ENCODE measurements at regions not wholly inside any gene's neighbourhood (a gene's known extent, or its start where the extent isn't known, plus 50 kb on each side); places are given as distances from the start of the nearest gene placed in this dataset.

- Histone ChIP-seq H3K9me3 (no peaks in the 10 kb centered on the region), H3K27me3 (no peaks in the 10 kb centered on the region), H3K36me3 (no peaks in the 10 kb centered on the region), H3K4me1 (no peaks in the 10 kb centered on the region), H3K4me3 (no peak overlapping the region), H3K27ac (no peak overlapping the region)
- TF ChIP-seq POLR2A (IDR thresholded peaks at IDR 0.05), result no peak
- TF ChIP-seq, protein P1, sequence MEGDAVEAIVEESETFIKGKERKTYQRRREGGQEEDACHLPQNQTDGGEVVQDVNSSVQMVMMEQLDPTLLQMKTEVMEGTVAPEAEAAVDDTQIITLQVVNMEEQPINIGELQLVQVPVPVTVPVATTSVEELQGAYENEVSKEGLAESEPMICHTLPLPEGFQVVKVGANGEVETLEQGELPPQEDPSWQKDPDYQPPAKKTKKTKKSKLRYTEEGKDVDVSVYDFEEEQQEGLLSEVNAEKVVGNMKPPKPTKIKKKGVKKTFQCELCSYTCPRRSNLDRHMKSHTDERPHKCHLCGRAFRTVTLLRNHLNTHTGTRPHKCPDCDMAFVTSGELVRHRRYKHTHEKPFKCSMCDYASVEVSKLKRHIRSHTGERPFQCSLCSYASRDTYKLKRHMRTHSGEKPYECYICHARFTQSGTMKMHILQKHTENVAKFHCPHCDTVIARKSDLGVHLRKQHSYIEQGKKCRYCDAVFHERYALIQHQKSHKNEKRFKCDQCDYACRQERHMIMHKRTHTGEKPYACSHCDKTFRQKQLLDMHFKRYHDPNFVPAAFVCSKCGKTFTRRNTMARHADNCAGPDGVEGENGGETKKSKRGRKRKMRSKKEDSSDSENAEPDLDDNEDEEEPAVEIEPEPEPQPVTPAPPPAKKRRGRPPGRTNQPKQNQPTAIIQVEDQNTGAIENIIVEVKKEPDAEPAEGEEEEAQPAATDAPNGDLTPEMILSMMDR (IDR thresholded peaks at IDR 0.05), result no peak
- no peak for DNase-seq
Observed at GRCh38 chr2:157181234-157181633, 76.3 kb upstream of the GALNT5 start.

DNA sequence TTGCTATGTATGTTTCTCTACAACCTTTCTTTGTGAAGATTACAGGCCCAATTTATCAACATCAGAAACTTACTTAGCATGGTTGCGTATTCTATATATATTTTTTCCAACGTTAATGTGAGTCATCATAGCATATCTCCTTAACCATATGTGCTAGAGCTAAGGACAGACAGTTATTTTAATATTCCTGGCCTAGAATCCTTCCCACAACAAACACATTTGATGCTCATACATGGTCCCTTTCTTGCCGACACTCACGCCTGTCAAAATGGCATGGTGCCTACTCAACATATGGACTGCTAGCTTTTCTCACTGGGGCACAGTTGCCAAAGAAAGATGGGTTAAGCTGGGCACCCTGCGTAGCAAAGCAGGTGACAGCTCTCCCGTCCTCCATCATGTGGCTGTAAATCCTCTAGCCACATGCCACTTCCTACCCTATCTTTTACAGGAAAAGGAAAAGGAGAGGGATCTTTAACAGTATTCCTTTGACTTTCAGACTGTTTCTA, 75.2 kb upstream of the GALNT5 start:
- DNase-seq, result no peak
- Histone ChIP-seq H3K9me3 (no peaks in the 10 kb centered on the region), H3K4me3 (no peak overlapping the region), H3K36me3 (no peaks in the 10 kb centered on the region), H3K27me3 (no peaks in the 10 kb centered on the region), H3K27ac (peak overlapping the region in 2 of 4 donors; percentile 46 to 67), H3K4me1 (no peaks in the 10 kb centered on the region)
- TF ChIP-seq, protein P1 (IDR thresholded peaks at IDR 0.05), result no peak
- no peak for TF ChIP-seq POLR2A (IDR thresholded peaks at IDR 0.05)

DNA sequence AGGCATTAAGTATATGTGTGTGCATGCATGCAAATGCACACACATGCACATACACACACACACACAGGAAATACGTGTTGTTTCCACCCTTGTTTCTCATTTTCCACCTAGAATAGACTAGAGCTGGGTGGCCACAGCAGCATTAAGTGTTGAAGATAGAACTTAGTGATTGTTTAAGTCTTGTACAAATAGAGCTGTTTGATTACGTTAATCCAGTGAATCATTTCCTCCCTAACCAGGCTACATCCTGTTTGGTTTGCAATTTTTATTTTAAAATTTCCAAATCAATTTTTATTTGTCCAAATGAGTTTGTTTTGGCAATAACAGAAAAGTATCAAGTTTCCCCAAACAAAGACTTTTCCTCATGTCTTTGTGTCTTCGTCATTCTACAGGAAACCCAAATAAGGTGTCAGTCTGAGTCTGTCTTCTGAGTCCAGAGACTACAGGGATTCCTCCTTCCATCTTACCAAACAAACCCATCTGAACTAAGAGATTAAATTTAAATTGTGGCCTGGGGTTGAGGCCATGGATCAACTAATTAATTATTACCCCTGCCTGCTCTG, 74.6 kb upstream of the GALNT5 start:
- H3K27ac ChIP-seq, result peak overlapping the region in 2 of 4 donors; percentile 46 to 67
- no peak for TF ChIP-seq POLR2A (IDR thresholded peaks at IDR 0.05)
- TF ChIP-seq, protein P1 (IDR thresholded peaks at IDR 0.05), result no peak
- no peaks in the 10 kb centered on the region for H3K27me3 ChIP-seq
- no peak overlapping the region for H3K4me3 ChIP-seq
- H3K9me3 ChIP-seq, result no peaks in the 10 kb centered on the region
- DNase-seq, result no peak
- no peaks in the 10 kb centered on the region for H3K36me3 ChIP-seq
- H3K4me1 ChIP-seq, result no peaks in the 10 kb centered on the region

- Histone ChIP-seq H3K27ac (no peak overlapping the region), H3K27me3 (no peaks in the 10 kb centered on the region)
Observed at GRCh38 chr2:157184161-157184895, 73.2 kb upstream of the GALNT5 start.

DNA sequence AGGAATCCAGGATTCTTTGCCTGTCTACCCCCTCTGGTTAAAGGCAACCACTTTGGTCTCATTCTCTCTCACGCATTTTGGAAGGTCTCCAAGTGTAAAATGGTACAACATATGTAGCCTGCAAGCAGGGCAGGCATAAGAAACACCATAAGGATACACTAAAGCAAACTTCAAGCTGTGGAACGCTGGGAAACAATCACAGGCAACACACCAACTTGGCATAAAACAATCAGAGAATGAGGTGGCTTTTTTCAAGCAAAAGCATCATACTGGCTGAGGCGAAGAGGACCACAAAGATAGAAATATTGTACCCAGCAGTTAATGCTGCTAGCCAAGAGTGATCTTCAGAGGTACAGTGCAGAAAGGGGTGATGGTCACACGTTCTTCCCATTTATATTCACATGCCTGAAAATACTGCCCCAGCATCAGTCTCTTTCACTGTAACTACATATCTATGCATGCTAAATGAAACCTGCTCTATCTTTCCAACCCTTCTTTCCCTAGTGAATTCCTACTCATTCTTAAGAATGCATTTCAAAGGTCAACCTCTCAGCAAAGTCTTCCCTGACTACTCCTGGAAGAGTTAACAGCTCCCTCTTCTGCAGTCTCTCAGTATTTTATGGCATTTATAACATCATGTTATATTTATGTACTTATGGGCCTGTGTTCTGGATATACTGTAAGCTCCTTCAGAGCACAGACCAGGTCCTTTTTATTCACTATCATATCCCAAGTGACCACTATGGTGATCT, 71.9 kb upstream of the GALNT5 start:
- TF ChIP-seq, protein P1 (IDR thresholded peaks at IDR 0.05), result peak in 3 of 6 experiments; percentile 44 to 53 (median 52)
- TF ChIP-seq POLR2A (IDR thresholded peaks at IDR 0.05), result no peak
- Histone ChIP-seq H3K9me3 (no peaks in the 10 kb centered on the region), H3K27ac (no peak overlapping the region), H3K4me1 (no peaks in the 10 kb centered on the region), H3K27me3 (no peaks in the 10 kb centered on the region), H3K36me3 (no peaks in the 10 kb centered on the region), H3K4me3 (no peak overlapping the region)
- DNase-seq, result no peak

More at GRCh38 chr2:157184161-157184895, 73.2 kb upstream of the GALNT5 start:
- H3K4me3 ChIP-seq, result no peak overlapping the region
- no peak for DNase-seq
- H3K9me3 ChIP-seq, result no peaks in the 10 kb centered on the region
- no peaks in the 10 kb centered on the region for H3K36me3 ChIP-seq
- TF ChIP-seq, protein P1 (IDR thresholded peaks at IDR 0.05), result no peak
- TF ChIP-seq POLR2A (IDR thresholded peaks at IDR 0.05), result no peak
- no peaks in the 10 kb centered on the region for H3K4me1 ChIP-seq
